Transverse colon (tissue), 4 donors: ENCODE measurements at regions not wholly inside any gene's neighbourhood (a gene's known extent, or its start where the extent isn't known, plus 50 kb on each side); places are given as distances from the start of the nearest gene placed in this dataset.

Experiments
- DNase-seq: peaks from one replicate; pipeline ENCODE4 v3.0.0-alpha.2; 2019
- H3K27ac ChIP-seq, 4 donors: fragments of 200-600 bp; sonication (generic); 2 replicates each; pipeline ENCODE4 v1.5.1; 2016 to 2018; ENCODE audit warnings: inconsistent platforms in 4 of 4
- H3K27me3 ChIP-seq: fragments of 200-600 bp; sonication (generic); 2 replicates; pipeline ENCODE4 v1.5.1; 2017; ENCODE audit warnings: inconsistent platforms
- H3K36me3 ChIP-seq, 4 donors: fragments of 200-600 bp; sonication (generic); 2 replicates each; pipeline ENCODE4 v1.5.1; 2017 to 2019; ENCODE audit warnings: inconsistent platforms in 4 of 4
- H3K4me1 ChIP-seq, 4 donors: fragments of 200-600 bp; sonication (generic); 2 replicates each; pipeline ENCODE4 v1.5.1; 2017 to 2020; ENCODE audit warnings: inconsistent platforms in 4 of 4
- H3K4me3 ChIP-seq, 4 donors: fragments of 200-600 bp; sonication (generic); 1 replicate in 1 of 4; 2 replicates in 3 of 4; pipeline versions ENCODE4 v1.5.1 to v1.6.1; 2017 to 2019; ENCODE audit warnings: inconsistent platforms in 4 of 4
- H3K9me3 ChIP-seq, 2 donors: fragments of 200-600 bp; sonication (generic); 2 replicates each; pipeline ENCODE4 v1.5.1; 2017 to 2019; ENCODE audit warnings: inconsistent platforms in 2 of 2
- EP300 ChIP-seq: sonication (generic); formaldehyde crosslinking; IDR thresholded peaks from one replicate; pipeline ENCODE4 v1.6.1; 2017; ENCODE audit warnings: antibody characterized with exemption, low read depth
- POLR2A ChIP-seq: fragments of 450-650 bp; IDR thresholded peaks from one replicate; pipeline ENCODE4 v1.6.1; 2016; ENCODE audit warnings: antibody characterized with exemption, mild to moderate bottlenecking, moderate library complexity
- POLR2AphosphoS5 ChIP-seq, 3 donors: sonication (generic); formaldehyde crosslinking; IDR thresholded peaks; one replicate each; pipeline ENCODE4 v1.6.1; 2016; ENCODE audit warnings: antibody characterized with exemption in 3 of 3
- WGBS, 2 donors: methylation state at CpG; one replicate each; pipeline ENCODE4 v1.1.5; 2018; ENCODE audit warnings: low coverage in 1 of 2; 5-methylcytosine and 5-hydroxymethylcytosine counted together
- in situ Hi-C, 4 donors: fragments of 200-750 bp; cut with MboI; loops; one replicate each; pipeline versions ENCODE4 v1.15.0 to v1.15.1; 2017; ENCODE audit warnings: low sequenced_read_pairs in 3 of 4, low pct_ligation_motif_present in 1 of 4, low pct_unique_long_range_greater_than_20kb in 1 of 4
- intact Hi-C: fragments of 100-400 bp; cut with DNase I; formaldehyde crosslinking; loops from one replicate; pipeline ENCODE4 v1.15.1; 2023; ENCODE audit warnings: low total_unique reads
- TF ChIP-seq, protein P1 (sequence below), 5 experiments: fragments of 200-600 bp in 3 of 5; fragments of 450-650 bp in 2 of 5; sonication (generic) in 3 of 5; IDR thresholded peaks; 1 replicate in 2 of 5; 2 replicates in 3 of 5; pipeline ENCODE4 v1.5.1; 2016 to 2017; ENCODE audit warnings: antibody characterized with exemption in 5 of 5, inconsistent platforms in 3 of 5, mild to moderate bottlenecking in 2 of 5, moderate library complexity in 1 of 5

- in situ Hi-C loops: no loop called here
- Histone ChIP-seq H3K9me3 (no peaks in the 10 kb centered on the region), H3K36me3 (no peaks in the 10 kb centered on the region), H3K4me1 (no peaks in the 10 kb centered on the region), H3K27me3 (no peaks in the 10 kb centered on the region), H3K4me3 (no peak overlapping the region), H3K27ac (no peak overlapping the region)
- intact Hi-C loops: no loop called here
- TF ChIP-seq, protein P1, sequence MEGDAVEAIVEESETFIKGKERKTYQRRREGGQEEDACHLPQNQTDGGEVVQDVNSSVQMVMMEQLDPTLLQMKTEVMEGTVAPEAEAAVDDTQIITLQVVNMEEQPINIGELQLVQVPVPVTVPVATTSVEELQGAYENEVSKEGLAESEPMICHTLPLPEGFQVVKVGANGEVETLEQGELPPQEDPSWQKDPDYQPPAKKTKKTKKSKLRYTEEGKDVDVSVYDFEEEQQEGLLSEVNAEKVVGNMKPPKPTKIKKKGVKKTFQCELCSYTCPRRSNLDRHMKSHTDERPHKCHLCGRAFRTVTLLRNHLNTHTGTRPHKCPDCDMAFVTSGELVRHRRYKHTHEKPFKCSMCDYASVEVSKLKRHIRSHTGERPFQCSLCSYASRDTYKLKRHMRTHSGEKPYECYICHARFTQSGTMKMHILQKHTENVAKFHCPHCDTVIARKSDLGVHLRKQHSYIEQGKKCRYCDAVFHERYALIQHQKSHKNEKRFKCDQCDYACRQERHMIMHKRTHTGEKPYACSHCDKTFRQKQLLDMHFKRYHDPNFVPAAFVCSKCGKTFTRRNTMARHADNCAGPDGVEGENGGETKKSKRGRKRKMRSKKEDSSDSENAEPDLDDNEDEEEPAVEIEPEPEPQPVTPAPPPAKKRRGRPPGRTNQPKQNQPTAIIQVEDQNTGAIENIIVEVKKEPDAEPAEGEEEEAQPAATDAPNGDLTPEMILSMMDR (IDR thresholded peaks at IDR 0.05): no peak
- no peak for TF ChIP-seq POLR2AphosphoS5 (IDR thresholded peaks at IDR 0.05)
- TF ChIP-seq EP300: no peak
- no peak for TF ChIP-seq POLR2A
- DNase-seq: no peak
- WGBS, 2 donors: 68 to 77% methylated on average over 1 of the region's 1 CpG
Measured at GRCh38 chr2:33893824-33894223, 294.7 kb upstream of the FAM98A start.

DNA sequence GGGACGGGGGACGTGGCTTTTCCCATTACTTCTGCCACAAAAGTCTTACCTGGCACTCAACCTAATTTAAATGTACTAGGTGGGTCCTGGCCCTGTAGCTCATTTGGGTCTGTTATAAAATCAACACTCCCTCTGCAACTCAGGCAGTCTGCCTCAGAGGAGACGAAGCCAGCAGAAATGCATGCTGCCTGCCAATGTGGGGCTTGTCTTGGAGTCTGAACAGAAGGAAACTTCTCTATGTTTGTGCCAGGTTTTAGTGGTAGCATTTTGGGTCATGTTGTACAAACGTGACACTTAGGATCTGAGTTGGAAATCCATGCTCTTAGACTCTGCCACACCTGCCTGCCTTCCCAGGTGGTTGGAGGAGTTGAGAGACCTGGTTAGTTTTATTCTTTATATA lies 292.5 kb upstream of the FAM98A start:
- intact Hi-C loops: no loop called here
- in situ Hi-C loops: no loop called here
- Histone ChIP-seq H3K36me3 (no peaks in the 10 kb centered on the region), H3K4me1 (no peaks in the 10 kb centered on the region), H3K27ac (no peak overlapping the region), H3K4me3 (no peak overlapping the region), H3K9me3 (no peaks in the 10 kb centered on the region), H3K27me3 (no peaks in the 10 kb centered on the region)
- no peak for DNase-seq
- TF ChIP-seq EP300 (no peak), POLR2AphosphoS5 (IDR thresholded peaks at IDR 0.05) (no peak), POLR2A (no peak)
- TF ChIP-seq, protein P1 (IDR thresholded peaks at IDR 0.05): no peak
- 37 to 43% methylated on average over 2 to 4 of the region's 4 CpGs for WGBS, 2 donors

- TF ChIP-seq POLR2AphosphoS5 (IDR thresholded peaks at IDR 0.05): no peak
- TF ChIP-seq EP300: no peak
- TF ChIP-seq, protein P1 (IDR thresholded peaks at IDR 0.05): no peak
- TF ChIP-seq POLR2A: no peak
- no peak for DNase-seq
- H3K27me3 ChIP-seq: no peaks in the 10 kb centered on the region
- no peaks in the 10 kb centered on the region for H3K4me1 ChIP-seq
- intact Hi-C loops: no loop called here
- H3K36me3 ChIP-seq: no peaks in the 10 kb centered on the region
- no peaks in the 10 kb centered on the region for H3K9me3 ChIP-seq
- WGBS, 2 donors: 96 to 98% methylated on average over 6 of the region's 6 CpGs
- no peak overlapping the region for H3K4me3 ChIP-seq
- no peak overlapping the region for H3K27ac ChIP-seq
- in situ Hi-C loops: no loop called here
Measured at GRCh38 chr2:33890686-33891085, 291.6 kb upstream of the FAM98A start.

GRCh38 chr2:33877348-33878016 lies 278.4 kb upstream of the FAM98A start:
- in situ Hi-C loops (no loop called here), intact Hi-C loops (no loop called here)
- Histone ChIP-seq H3K4me3 (no peak overlapping the region), H3K9me3 (no peaks in the 10 kb centered on the region), H3K4me1 (no peaks in the 10 kb centered on the region), H3K36me3 (no peaks in the 10 kb centered on the region), H3K27me3 (no peaks in the 10 kb centered on the region), H3K27ac (no peak overlapping the region)
- DNase-seq: no peak
- TF ChIP-seq POLR2A: no peak
- 67 to 80% methylated on average over 2 to 6 of the region's 6 CpGs for WGBS, 2 donors

DNA sequence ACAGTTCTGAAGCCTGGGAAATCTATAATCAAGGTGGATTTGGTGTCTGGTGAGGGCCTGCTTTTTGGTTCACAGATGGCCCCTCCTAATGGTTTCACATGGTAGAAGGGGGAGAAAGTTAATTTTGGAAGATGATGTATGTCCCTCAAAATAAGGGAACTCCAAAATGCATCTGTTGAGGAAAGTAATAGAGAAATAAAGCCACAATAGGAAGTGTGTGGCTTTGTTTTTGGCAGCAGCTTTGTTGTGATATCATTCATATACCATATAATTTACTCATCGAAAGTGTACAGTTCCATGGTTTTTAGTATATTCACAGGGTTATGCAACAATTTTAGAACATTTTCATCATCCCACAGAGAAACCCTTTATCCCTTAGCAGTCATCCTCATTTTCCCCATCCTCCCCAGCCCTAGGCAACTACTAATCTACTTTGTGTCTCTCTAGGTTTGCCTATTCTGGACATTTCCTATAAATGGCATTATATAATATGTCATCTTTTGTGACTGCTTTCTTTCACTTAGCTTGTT lies 274.0 kb upstream of the FAM98A start:
- no peaks in the 10 kb centered on the region for H3K36me3 ChIP-seq
- H3K4me3 ChIP-seq: no peak overlapping the region
- 43 to 53% methylated on average over 1 of the region's 1 CpG for WGBS, 2 donors
- TF ChIP-seq, protein P1 (IDR thresholded peaks at IDR 0.05): no peak
- TF ChIP-seq POLR2AphosphoS5 (IDR thresholded peaks at IDR 0.05): no peak
- TF ChIP-seq EP300: no peak
- no peak for TF ChIP-seq POLR2A
- intact Hi-C loops (no loop called here), in situ Hi-C loops (no loop called here)
- no peaks in the 10 kb centered on the region for H3K4me1 ChIP-seq
- no peak for DNase-seq
- H3K9me3 ChIP-seq: peaks cover 0 to 7% of the 10 kb centered on the region in 2 donors
- H3K27me3 ChIP-seq: no peaks in the 10 kb centered on the region
- H3K27ac ChIP-seq: no peak overlapping the region
